ENCODE measurements at regions not wholly inside any gene's neighbourhood (a gene's known extent, or its start where the extent isn't known, plus 50 kb on each side); places are given as distances from the start of the nearest gene placed in this dataset.
"Not testable (repeated sequence)": the region's sequence is repeated elsewhere in the genome, so short reads cannot be mapped to it uniquely, and the experiment has no call there.

DNA sequence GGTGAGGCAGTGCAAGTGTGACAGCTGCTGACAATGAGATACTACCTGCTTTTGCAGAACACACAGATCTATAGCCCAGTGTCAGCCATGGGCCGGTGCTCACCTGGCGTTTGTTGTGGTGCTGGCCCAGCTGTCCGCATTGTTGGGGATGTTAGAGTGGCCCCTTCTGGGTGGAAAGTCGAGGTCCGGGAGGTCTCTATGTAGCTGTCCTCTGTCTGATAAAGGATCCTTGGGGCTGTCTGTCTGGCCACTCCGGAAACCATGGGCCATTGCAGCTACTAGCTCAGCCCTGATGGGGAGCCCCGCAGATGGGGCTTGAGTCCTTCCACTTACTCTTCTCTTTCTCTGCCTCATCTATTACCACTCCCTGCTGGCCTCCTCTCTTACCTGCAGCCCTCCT is 181.5 kb upstream of the TSHZ3 start:
- DNase-seq (ENCODE audit: insufficient read length, low spot score) (no peak), FAIRE-seq (no peak)
- TF ChIP-seq SPI1 (IDR thresholded peaks at IDR 0.05; ENCODE audit: low read depth, low read length) (no peak), TAF1 (IDR thresholded peaks at IDR 0.05; ENCODE audit: low read depth, low read length) (no peak), POU2F2 (IDR thresholded peaks at IDR 0.05; ENCODE audit: low read depth, low read length) (no peak), POLR2AphosphoS5 (IDR thresholded peaks at IDR 0.05; ENCODE audit: low read depth, low read length) (no peak), POLR2A (IDR thresholded peaks at IDR 0.05; ENCODE audit: low read depth, low read length) (no peak), PAX5 (IDR thresholded peaks at IDR 0.05; ENCODE audit: insufficient read depth, low read length, severe bottlenecking) (no peak)

GRCh38 chr19:31531326-31531725 is 182.1 kb upstream of the TSHZ3 start:
- TF ChIP-seq POLR2A (IDR thresholded peaks at IDR 0.05; ENCODE audit: low read depth, low read length) (no peak), TAF1 (IDR thresholded peaks at IDR 0.05; ENCODE audit: low read depth, low read length) (no peak), PAX5 (IDR thresholded peaks at IDR 0.05; ENCODE audit: insufficient read depth, low read length, severe bottlenecking) (no peak), POU2F2 (IDR thresholded peaks at IDR 0.05; ENCODE audit: low read depth, low read length) (no peak), SPI1 (IDR thresholded peaks at IDR 0.05; ENCODE audit: low read depth, low read length) (no peak), POLR2AphosphoS5 (IDR thresholded peaks at IDR 0.05; ENCODE audit: low read depth, low read length) (no peak)

DNA sequence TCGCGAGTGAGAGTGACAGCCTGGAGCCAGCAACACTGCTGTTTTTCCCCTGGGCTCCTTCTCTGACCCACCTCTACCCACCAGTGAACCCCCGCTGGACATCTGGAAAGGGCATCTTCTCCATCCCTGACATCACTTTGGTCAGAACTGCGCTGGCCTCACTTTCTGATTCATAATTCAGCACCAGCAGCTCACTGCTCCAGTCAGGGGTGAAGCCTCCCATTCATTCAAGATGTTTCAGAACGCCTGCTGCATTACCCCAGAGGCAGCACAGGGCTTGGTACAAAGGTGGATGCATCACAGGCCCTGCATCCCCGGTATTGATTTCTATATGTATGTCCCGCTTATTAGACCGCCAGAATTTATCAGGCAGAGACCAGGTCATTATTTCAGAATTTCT is 182.8 kb upstream of the TSHZ3 start:
- no peak for FAIRE-seq
- no peak for TF ChIP-seq SPI1 (IDR thresholded peaks at IDR 0.05; ENCODE audit: low read depth, low read length)
- TF ChIP-seq PAX5 (IDR thresholded peaks at IDR 0.05; ENCODE audit: insufficient read depth, low read length, severe bottlenecking): no peak
- no peak for TF ChIP-seq POLR2A (IDR thresholded peaks at IDR 0.05; ENCODE audit: low read depth, low read length)
- TF ChIP-seq POLR2AphosphoS5 (IDR thresholded peaks at IDR 0.05; ENCODE audit: low read depth, low read length): no peak
- TF ChIP-seq POU2F2 (IDR thresholded peaks at IDR 0.05; ENCODE audit: low read depth, low read length): no peak
- TF ChIP-seq TAF1 (IDR thresholded peaks at IDR 0.05; ENCODE audit: low read depth, low read length): no peak
- no peak for DNase-seq (ENCODE audit: insufficient read length, low spot score)

More at GRCh38 chr19:31531326-31531725, 182.1 kb upstream of the TSHZ3 start:
- FAIRE-seq: no peak
- DNase-seq (ENCODE audit: insufficient read length, low spot score): no peak

DNA sequence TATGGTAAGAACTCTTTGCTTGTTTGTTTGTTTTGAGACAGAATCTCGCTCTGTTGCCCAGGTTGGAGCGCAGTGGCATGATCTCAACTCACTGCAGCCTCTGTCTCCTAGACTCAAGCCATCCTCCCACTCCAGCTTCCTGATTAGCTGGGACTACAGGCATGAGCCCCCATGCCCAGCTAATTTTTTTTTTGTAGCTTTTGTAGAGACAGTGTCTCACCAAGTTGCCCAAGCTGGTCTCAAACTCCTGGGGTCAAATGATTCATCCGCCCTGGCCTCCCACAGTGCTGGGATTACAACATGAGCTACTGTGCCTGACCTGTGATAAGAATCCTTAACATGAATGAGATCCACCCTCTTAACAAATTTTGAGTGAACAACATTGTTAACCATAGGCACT is 183.9 kb upstream of the TSHZ3 start:
- FAIRE-seq (no peak), DNase-seq (ENCODE audit: insufficient read length, low spot score) (no peak)
- no peak for TF ChIP-seq PAX5 (IDR thresholded peaks at IDR 0.05; ENCODE audit: insufficient read depth, low read length, severe bottlenecking)
- TF ChIP-seq POLR2AphosphoS5 (IDR thresholded peaks at IDR 0.05; ENCODE audit: low read depth, low read length): no peak
- TF ChIP-seq TAF1 (IDR thresholded peaks at IDR 0.05; ENCODE audit: low read depth, low read length): no peak
- TF ChIP-seq SPI1 (IDR thresholded peaks at IDR 0.05; ENCODE audit: low read depth, low read length): no peak
- no peak for TF ChIP-seq POU2F2 (IDR thresholded peaks at IDR 0.05; ENCODE audit: low read depth, low read length)
- no peak for TF ChIP-seq POLR2A (IDR thresholded peaks at IDR 0.05; ENCODE audit: low read depth, low read length)

GRCh38 chr19:31534231-31534630 is 185.0 kb upstream of the TSHZ3 start:
- TF ChIP-seq POLR2AphosphoS5 (IDR thresholded peaks at IDR 0.05; ENCODE audit: low read depth, low read length) (no peak), POLR2A (IDR thresholded peaks at IDR 0.05; ENCODE audit: low read depth, low read length) (no peak), TAF1 (IDR thresholded peaks at IDR 0.05; ENCODE audit: low read depth, low read length) (no peak), PAX5 (IDR thresholded peaks at IDR 0.05; ENCODE audit: insufficient read depth, low read length, severe bottlenecking) (no peak), POU2F2 (IDR thresholded peaks at IDR 0.05; ENCODE audit: low read depth, low read length) (no peak), SPI1 (IDR thresholded peaks at IDR 0.05; ENCODE audit: low read depth, low read length) (no peak)
- FAIRE-seq (no peak), DNase-seq (ENCODE audit: insufficient read length, low spot score) (no peak)

- FAIRE-seq (no peak), DNase-seq (ENCODE audit: insufficient read length, low spot score) (no peak)
- TF ChIP-seq TAF1 (IDR thresholded peaks at IDR 0.05; ENCODE audit: low read depth, low read length): no peak
Measured at GRCh38 chr19:31534786-31535657, 185.8 kb upstream of the TSHZ3 start.

DNA sequence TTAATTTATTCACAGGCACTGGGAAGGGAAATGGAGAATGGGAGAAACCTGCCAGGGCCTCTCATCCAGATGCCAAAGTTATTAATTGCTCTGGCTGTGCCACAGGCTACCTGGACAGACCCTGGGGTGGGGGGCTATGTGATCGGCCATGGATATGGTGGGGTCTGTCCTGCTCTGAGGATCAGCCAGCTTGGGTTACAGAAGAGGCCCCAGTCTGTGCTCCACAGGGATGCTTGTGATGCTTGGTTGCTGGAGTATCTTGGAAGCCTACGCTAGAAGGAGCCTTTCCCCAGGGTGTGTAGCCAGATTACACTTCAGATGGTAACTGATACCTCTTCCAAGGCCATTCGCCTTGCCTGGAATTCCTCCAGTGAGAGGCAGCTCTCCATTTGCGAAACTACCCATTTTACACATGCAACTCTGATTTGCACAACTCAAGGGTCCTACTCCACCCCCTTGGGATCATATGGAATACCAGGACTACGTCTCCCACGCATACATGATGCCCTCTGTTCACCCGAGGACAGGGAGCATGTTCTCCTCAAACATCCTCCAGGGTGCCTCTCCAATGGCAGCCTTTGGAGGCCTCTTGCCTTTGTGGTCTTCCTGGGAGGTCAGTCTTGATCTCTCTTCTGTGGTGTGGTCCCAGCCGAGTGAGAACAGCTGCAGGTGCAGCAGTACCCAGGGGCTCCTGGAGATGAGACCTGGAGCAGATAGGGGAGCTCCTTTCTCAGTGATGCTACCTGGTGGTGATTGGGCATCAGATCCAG is 186.6 kb upstream of the TSHZ3 start:
- TF ChIP-seq SPI1 (IDR thresholded peaks at IDR 0.05; ENCODE audit: low read depth, low read length) (no peak), POLR2AphosphoS5 (IDR thresholded peaks at IDR 0.05; ENCODE audit: low read depth, low read length) (no peak)
- no peak for DNase-seq (ENCODE audit: insufficient read length, low spot score)
- no peak for FAIRE-seq

DNA sequence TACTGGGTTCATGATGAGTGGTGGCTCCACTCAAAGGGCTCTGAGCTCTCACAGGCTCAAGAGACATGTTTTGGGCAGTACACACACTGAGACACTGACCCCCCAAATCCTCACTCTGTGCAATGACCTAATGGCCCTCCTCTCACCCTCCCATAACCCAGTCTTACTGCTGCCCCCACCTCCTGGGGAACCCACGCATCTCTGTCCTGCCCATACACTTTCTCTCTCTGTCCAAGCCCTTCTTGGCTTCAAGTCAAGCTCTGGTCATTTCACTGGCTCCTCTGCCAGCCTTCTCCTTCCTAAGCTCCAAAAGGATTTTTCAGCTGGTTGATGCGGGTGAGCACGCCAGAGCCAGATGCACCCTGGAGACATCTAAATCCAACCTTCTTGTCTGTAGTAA is 187.9 kb upstream of the TSHZ3 start:
- no peak for DNase-seq (ENCODE audit: insufficient read length, low spot score)
- no peak for FAIRE-seq
- TF ChIP-seq SPI1 (IDR thresholded peaks at IDR 0.05; ENCODE audit: low read depth, low read length) (no peak), TAF1 (IDR thresholded peaks at IDR 0.05; ENCODE audit: low read depth, low read length) (no peak), POLR2A (IDR thresholded peaks at IDR 0.05; ENCODE audit: low read depth, low read length) (no peak), POU2F2 (IDR thresholded peaks at IDR 0.05; ENCODE audit: low read depth, low read length) (no peak), POLR2AphosphoS5 (IDR thresholded peaks at IDR 0.05; ENCODE audit: low read depth, low read length) (no peak), PAX5 (IDR thresholded peaks at IDR 0.05; ENCODE audit: insufficient read depth, low read length, severe bottlenecking) (no peak)

- not testable (repeated sequence) for FAIRE-seq
Measured at GRCh38 chr19:31537902-31538301, 188.7 kb upstream of the TSHZ3 start.

DNA sequence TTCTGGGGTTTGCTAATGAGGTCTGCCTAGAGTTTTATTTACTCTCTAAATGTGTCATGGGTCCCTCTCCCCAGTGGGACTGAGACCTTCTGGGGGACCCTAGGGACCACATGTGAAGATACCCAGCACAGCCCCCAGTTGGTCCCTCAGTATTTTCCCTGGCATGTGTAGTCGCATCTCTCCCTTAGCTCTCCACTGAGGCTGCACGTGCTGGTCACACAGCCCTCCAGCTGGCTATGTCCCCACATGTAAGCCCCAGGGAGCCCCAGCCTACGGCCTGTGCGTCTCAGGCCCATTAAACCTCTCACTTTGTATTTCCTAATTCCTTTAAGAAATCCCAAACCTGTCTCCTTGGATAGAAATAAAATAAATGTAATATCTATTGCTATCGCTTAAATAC is 189.6 kb upstream of the TSHZ3 start:
- no peak for FAIRE-seq
- DNase-seq (ENCODE audit: insufficient read length, low spot score): no peak
- TF ChIP-seq POLR2AphosphoS5 (IDR thresholded peaks at IDR 0.05; ENCODE audit: low read depth, low read length) (no peak), PAX5 (IDR thresholded peaks at IDR 0.05; ENCODE audit: insufficient read depth, low read length, severe bottlenecking) (no peak), SPI1 (IDR thresholded peaks at IDR 0.05; ENCODE audit: low read depth, low read length) (no peak), POLR2A (IDR thresholded peaks at IDR 0.05; ENCODE audit: low read depth, low read length) (no peak), TAF1 (IDR thresholded peaks at IDR 0.05; ENCODE audit: low read depth, low read length) (no peak), POU2F2 (IDR thresholded peaks at IDR 0.05; ENCODE audit: low read depth, low read length) (no peak)

More at GRCh38 chr19:31537902-31538301, 188.7 kb upstream of the TSHZ3 start:
- not testable (repeated sequence) for DNase-seq (ENCODE audit: insufficient read length, low spot score)
